ENCODE measurements at regions not wholly inside any gene's neighbourhood (a gene's known extent, or its start where the extent isn't known, plus 50 kb on each side); places are given as distances from the start of the nearest gene placed in this dataset.

DNA sequence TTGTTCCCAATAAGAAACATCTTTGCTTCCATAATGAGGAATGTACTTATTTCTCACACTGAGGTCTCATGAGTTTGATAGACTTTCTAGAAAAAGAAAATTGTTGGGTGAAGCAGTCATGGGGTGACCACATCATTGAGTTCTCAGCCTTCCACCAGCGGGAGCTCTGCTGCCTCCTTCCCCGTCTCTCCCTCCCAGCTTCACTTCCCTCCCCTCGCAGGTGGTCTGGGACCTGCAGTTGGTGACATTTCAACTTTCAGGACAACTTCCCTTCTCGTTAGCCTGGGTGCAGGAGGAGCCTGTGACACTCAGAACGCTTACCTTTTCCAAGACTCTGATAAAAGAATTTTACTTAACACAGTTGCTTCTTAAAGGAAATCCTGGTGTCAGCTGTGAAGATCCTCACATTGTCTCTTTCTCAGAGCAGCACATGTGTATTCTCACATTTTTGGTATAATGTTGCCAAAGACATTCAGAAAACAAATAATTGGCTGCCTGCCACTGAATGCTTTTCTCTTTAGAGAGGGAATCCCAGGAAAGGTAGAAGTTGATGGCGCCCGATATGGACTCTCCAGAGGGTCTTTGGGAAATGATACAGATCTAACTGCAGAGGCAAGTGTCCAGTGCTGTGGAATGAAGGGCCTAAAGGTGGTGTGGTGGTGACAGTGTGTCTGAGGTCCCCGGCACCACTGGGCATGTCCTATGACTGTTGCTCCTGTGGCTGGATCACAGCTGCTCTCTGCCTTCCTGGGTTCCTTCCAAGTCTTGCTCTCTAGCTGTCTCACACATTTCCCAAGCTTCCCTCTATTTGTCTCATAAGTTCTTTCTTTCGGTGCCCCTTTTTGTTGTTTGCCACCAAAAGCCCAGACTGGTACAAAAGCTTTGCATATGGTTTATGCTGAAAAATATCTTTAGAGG lies 238.1 kb downstream of the GAS1 start:
- TF ChIP-seq, protein P1, sequence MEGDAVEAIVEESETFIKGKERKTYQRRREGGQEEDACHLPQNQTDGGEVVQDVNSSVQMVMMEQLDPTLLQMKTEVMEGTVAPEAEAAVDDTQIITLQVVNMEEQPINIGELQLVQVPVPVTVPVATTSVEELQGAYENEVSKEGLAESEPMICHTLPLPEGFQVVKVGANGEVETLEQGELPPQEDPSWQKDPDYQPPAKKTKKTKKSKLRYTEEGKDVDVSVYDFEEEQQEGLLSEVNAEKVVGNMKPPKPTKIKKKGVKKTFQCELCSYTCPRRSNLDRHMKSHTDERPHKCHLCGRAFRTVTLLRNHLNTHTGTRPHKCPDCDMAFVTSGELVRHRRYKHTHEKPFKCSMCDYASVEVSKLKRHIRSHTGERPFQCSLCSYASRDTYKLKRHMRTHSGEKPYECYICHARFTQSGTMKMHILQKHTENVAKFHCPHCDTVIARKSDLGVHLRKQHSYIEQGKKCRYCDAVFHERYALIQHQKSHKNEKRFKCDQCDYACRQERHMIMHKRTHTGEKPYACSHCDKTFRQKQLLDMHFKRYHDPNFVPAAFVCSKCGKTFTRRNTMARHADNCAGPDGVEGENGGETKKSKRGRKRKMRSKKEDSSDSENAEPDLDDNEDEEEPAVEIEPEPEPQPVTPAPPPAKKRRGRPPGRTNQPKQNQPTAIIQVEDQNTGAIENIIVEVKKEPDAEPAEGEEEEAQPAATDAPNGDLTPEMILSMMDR (conservative IDR thresholded peaks at IDR 0.05; ENCODE audit: low read depth, low read length), result no peak
- TF ChIP-seq EZH2 (IDR thresholded peaks at IDR 0.05; ENCODE audit: low read length, unreplicated experiment) (no peak), EZH2phosphoT487 (IDR thresholded peaks at IDR 0.05; ENCODE audit: borderline replicate concordance, low read length) (no peak)

Data from PC-3 (cell line).